ENCODE measurements at regions not wholly inside any gene's neighbourhood (a gene's known extent, or its start where the extent isn't known, plus 50 kb on each side); places are given as distances from the start of the nearest gene placed in this dataset.

- TF ChIP-seq CTCF (IDR thresholded peaks at IDR 0.05) (no peak), POLR2A (IDR thresholded peaks at IDR 0.05) (no peak), EP300 (IDR thresholded peaks at IDR 0.05) (no peak)
Observed at GRCh38 chr3:13173186-13173585, 100.0 kb upstream of the IQSEC1 start.
